GM19455 (cell line): ENCODE measurements at regions not wholly inside any gene's neighbourhood (a gene's known extent, or its start where the extent isn't known, plus 50 kb on each side); places are given as distances from the start of the nearest gene placed in this dataset.
"Not testable (repeated sequence)": the region's sequence is repeated elsewhere in the genome, so short reads cannot be mapped to it uniquely, and the experiment has no call there.

Experiments
- ATAC-seq: cut with Tn5 transposase; IDR thresholded peaks from one replicate; pipeline ENCODE4 v1.9.1; 2021; ENCODE audit not compliant: unreplicated experiment

DNA sequence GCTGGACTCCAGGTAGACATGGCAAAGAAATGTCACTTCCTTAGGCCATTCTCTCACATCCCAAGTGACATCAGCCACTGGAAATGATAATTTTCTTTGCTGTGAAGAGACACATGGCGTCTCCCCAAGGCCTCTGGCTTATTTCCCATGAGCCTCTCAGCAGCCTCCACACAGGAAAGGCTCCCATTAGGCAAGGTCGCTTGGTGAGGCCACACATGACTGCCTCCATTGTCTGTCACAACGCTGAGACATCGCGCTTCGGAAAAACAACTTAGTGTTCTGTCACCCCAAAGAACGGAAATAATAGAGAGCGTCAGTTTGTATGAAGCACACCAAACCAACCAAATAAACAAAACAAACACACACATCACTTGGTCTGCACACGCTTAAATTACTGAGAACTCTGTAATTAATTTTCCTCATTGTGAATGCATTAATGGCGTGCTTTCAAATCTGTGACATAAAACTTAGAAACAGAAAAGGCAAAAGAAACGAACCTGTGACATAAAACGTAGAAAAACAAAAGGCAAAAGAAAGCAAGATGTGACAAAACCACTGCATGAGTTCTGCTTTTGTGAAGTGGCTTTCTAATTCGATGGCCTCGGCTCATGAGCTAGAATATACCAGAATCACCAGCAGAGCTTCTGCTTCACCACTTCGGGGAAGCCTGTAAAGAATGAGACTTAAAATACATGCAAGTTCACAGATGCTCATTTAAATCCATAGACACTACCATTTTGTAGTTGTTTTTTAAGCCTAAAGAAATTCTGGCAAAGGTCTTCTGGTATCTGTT is 404.2 kb upstream of the SGCG start:
- no peak for ATAC-seq

GRCh38 chr13:22777207-22777606 is 403.6 kb upstream of the SGCG start:
- ATAC-seq = no peak

DNA sequence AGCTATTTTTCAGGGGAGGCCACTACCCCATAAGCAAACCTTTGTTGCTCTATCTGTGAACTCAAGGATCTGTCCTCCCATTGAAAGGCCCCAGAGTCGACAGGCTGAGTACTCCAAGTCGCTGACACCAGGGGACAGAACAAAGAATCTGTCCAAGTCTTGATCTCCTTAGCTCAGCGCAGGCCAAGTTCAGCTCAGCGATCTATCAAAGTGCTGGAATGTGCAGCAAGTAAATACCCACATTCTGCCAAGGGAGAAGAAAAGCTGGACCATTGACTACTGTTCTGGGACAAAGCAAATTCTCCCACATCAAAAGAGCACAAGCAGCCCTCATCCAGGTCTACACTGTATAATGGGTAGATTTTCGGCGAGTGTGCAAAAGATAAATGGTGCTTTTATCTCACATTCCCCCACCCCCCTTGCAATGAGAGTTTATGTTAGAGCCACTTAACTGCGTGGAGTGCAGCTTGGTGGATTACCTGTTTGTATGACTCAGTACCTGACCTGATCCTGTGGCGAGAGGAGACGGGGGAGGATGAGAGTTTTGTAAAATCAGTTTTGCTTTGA is 391.7 kb upstream of the SGCG start:
- ATAC-seq = no peak

- ATAC-seq = no peak
These were observed 390.9 kb upstream of the SGCG start for GRCh38 chr13:22789916-22790315.

GRCh38 chr13:22793598-22794134 is 387.1 kb upstream of the SGCG start:
- no peak for ATAC-seq

GRCh38 chr13:22800526-22801401 is 380.0 kb upstream of the SGCG start:
- ATAC-seq = no peak

DNA sequence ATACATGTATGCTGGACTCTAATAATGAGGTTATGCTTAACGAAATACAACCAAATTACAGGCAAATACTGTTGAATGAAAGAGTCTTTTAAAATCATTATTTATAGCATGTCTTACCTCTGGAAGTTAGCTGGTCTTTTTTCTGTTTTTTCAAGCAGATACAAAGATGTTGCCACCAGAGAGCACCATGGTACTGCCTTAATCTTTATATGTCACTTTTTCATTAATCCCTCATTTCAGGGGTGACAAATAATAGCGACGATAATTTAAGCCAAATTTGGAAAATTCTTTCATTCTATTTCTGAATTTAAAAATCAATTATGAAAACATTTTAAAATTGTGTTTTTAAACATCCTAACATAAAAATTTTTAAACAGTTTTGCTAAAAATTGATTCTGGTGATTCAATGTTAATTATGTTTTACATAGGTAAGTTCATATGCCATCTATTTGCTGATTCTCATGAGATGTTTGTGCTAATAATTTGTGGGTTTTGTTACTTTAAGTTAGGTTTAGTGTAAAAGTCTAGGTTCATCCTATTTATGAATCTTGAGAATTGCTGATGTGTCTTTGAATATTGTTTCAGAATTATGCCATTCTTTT is 379.3 kb upstream of the SGCG start:
- ATAC-seq = no peak

DNA sequence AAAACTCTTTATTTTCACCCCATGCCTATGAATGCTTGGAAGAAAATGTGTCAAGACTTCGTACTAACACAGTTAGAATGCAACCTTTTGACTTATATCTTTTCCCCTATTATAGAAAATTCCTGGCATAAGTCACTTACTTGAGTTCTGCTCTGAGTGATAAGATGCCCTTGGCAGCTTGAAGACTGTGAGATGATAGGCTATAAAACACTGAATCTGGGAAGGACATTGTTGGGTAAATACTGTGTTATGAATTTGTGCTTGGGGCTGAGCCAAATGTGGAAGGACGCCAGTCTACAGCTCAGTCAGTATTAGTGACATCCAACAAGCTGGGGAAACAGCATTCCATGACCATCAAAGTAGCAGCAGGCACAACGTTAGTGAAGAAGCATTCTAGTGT is 368.0 kb upstream of the SGCG start:
- no peak for ATAC-seq

DNA sequence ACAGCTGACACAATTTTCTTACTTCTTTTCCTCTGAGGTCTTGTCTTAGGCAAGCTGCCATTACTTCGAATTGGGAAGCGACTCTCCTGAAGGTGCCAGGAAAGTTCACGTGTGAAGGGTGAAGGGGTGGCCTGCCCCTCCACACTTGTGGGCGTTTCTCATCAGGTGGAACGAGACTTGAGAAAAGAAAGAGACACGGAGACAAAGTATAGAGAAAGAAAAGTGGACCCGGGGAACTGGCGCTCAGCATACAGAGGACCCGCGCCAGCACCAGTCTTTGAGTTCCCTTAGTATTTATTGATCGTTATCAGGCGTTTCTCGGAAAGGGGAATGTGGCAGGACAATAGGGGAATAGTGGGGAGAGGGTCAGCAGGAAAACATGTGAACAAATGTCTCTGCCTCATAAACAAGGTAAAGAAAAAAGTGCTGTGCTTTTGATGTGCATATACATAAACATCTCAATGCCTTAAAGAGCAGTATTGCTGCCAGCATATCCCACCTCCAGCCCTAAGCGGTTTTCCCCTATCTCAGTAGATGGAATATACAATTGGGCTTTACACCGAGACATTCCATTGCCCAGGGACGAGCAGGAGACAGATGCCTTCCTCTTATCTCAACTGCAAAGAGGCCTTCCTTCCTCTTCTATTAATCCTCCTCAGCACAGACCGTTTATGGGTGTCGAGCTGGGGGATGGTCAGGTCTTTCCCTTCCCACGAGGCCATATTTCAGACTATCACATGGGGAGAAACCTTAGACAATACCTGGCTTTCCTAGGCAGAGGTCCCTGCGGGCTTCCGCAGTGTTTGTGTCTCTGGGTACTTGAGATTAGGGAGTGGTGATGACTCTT is 367.0 kb upstream of the SGCG start:
- not testable (repeated sequence) for ATAC-seq

GRCh38 chr13:22814433-22814832 is 366.3 kb upstream of the SGCG start:
- not testable (repeated sequence) for ATAC-seq

DNA sequence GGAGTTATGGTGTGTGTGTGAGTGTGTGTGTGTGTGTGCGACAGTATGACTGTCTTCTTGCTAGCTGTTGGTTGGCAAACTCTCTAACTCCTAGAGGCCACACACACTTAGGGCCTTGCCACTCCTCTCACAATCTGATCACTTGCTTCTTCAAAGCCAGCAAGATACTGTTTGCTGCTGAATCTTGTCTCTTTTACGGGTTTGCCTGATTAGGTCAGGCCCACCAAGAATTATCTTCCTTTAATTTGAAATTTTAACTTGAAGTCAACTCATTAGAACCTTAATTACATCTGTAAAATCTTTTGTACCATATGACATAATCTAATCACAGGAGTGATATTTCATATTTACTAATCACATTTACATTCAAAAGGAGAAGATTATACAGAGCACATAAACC is 359.2 kb upstream of the SGCG start:
- no peak for ATAC-seq

DNA sequence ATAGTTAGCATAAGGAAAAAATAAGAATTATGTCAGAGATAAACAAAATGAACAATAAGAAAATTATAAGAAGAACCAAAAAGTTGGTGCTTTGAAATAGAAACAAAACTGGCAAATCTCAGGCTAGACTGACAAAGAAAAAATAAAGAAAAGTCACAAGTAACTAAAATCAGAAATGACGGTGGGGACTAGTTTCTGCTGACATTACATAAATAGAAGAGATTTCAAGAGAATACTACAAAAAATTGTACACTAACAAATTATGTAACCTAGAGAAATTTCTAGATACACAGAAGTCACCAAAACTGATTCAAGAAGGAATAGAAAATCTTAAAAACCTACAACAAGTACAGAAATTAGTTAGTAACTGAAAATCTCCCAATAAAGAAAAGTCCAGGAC is 355.6 kb upstream of the SGCG start:
- ATAC-seq = no peak

DNA sequence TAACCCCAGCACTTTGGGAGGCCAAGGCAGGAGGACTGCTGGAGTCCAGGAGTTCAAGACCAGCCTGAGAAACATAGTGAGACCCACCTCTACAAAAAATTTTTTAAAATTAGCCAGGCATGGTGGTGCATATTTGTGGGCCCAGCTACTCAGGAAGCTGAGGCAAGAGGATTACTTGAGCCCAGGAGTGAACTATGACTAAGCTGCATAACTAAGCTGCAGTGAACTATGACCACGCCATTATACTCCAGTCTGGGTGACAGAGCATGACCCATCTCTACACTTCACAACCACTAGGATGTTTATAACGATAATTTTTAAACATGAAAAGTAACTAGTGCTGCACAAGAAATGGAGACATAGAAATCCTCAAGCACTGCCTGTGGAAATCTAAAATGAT is 352.7 kb upstream of the SGCG start:
- ATAC-seq = no peak

GRCh38 chr13:22836475-22836874 is 344.3 kb upstream of the SGCG start:
- no peak for ATAC-seq

DNA sequence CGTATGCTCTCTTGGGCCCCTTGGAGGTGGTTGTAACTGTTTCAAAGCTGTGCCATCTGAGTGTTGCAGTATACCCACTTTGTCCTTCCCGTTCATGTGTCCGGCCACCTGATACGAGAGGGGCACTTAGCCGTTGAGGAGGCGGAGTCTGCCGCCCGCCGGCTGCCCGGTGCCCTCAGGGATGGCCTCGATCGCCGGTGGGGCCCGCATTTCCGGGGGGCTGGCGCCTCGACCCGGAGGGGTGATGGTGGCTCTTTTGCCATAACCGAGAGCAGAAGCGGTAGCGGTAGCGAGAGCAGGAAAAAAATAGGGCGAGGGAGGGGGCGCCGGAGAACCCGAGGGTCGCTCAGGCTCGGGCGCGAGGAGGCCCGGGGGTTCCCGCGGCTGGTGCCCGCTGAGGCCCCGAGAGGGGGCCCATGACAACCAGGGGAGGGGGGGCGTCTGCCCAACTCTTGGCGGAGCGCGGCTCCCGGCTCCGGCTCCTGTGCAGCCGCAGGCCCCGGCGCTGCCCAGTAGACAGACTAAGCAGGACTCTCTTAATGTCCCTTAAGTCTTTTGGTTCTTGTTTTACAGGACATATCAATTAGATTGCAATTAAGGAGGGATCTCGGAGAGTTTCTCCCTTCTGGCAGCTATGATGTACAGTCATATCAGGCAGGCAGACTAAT is 342.7 kb upstream of the SGCG start:
- ATAC-seq = no peak

- no peak for ATAC-seq
These were observed 340.9 kb upstream of the SGCG start for GRCh38 chr13:22839603-22840530.

- no peak for ATAC-seq
These were observed 334.2 kb upstream of the SGCG start for GRCh38 chr13:22846551-22846950.

DNA sequence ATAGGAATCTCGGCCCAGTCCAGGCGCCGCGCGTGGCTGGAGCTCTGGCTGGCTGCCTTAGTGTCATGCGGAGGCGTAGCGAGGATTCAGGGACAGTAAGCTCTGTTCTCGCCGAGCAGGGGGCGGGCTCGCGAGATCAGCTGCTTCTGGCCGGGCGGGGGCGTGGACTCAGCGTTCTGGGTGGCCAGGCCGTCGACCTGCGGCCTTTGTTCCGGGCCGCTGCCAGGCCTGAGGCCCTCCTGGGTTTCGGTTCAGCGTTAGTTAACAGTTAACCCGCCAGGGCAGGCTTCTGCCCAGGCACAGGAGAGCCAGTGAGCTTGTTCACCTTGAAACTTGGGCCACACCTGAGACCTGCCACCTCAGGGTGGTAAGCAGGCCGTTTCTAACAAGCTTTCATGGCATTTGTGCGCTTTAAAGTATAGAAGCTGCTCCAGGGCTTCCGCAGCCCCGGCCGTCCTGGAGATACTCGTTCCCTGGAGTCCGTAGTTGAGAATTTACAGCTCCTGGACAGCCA is 332.2 kb upstream of the SGCG start:
- no peak for ATAC-seq
